Lower lobe of right lung (tissue), 2 donors: ENCODE measurements at regions not wholly inside any gene's neighbourhood (a gene's known extent, or its start where the extent isn't known, plus 50 kb on each side); places are given as distances from the start of the nearest gene placed in this dataset.

Experiments used
- ATAC-seq, 2 donors: fragments of 200-7000 bp; cut with Tn5 transposase; one replicate each; pipeline ENCODE4 v1.9.1; 2020 to 2022; ENCODE audit warnings: mild to moderate bottlenecking in 2 of 2, moderate library complexity in 2 of 2
- DNase-seq: peaks from one replicate; pipeline ENCODE4 v3.0.0-alpha.2; 2020
- H3K27ac ChIP-seq: fragments of 200-600 bp; one replicate; pipeline ENCODE4 v1.8.0; 2022
- H3K27me3 ChIP-seq: fragments of 200-600 bp; one replicate; pipeline ENCODE4 v1.8.0; 2022; ENCODE audit warnings: low read depth
- H3K36me3 ChIP-seq: fragments of 200-600 bp; one replicate; pipeline ENCODE4 v1.8.0; 2022; ENCODE audit warnings: mild to moderate bottlenecking
- H3K4me1 ChIP-seq: fragments of 200-600 bp; one replicate; pipeline ENCODE4 v1.8.0; 2022
- H3K4me3 ChIP-seq: fragments of 200-600 bp; one replicate; pipeline ENCODE4 v1.8.0; 2022; ENCODE audit warnings: mild to moderate bottlenecking
- H3K9me3 ChIP-seq: fragments of 200-600 bp; one replicate; pipeline ENCODE4 v1.8.0; 2022
- CTCF ChIP-seq: fragments of 200-600 bp; IDR thresholded peaks from one replicate; pipeline ENCODE4 v1.8.0; 2022; ENCODE audit warnings: antibody characterized with exemption, mild to moderate bottlenecking
- intact Hi-C: fragments of 100-400 bp; cut with DNase I; formaldehyde crosslinking; loops from one replicate; pipeline ENCODE4 v1.11.0; 2022
- donor health status: DM: no; HTN: yes; CAD: no; lungs with severe emphysema.

GRCh38 chr11:29268733-29269132 lies 748.1 kb downstream of the KCNA4 start:
- DNase-seq (no peak), ATAC-seq (no peak)
- no peak for TF ChIP-seq CTCF
- H3K4me3 ChIP-seq = no peak overlapping the region
- H3K4me1 ChIP-seq = no peaks in the 10 kb centered on the region
- intact Hi-C loops = no loop called here
- no peak overlapping the region for H3K27ac ChIP-seq
- H3K27me3 ChIP-seq = no peaks in the 10 kb centered on the region
- H3K36me3 ChIP-seq = no peaks in the 10 kb centered on the region
- H3K9me3 ChIP-seq = no peaks in the 10 kb centered on the region

DNA sequence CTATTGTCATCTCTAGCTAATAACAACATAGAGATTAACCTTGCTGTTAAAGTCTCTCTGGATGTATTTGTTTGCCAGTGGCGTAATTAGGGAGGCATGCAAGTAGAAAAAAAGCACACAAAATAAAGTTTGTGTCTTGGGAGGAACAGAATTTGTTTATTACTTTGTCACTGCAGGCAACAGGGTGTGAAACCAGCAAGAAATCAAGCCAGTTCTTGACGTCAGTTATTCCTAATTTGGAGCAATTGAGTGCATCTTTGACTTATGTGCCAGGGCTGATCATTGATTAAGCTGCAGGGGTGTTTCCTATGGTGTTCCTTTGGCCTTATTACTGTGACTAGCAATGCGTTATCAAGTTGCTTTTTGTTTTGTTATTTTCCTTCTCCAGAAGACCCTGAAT lies 751.0 kb downstream of the KCNA4 start:
- no peak overlapping the region for H3K27ac ChIP-seq
- no peak overlapping the region for H3K4me3 ChIP-seq
- H3K36me3 ChIP-seq = no peaks in the 10 kb centered on the region
- H3K27me3 ChIP-seq = no peaks in the 10 kb centered on the region
- no peak for TF ChIP-seq CTCF
- intact Hi-C loops = no loop called here
- no peaks in the 10 kb centered on the region for H3K4me1 ChIP-seq
- DNase-seq = no peak
- H3K9me3 ChIP-seq = no peaks in the 10 kb centered on the region
- no peak for ATAC-seq

GRCh38 chr11:29265381-29265780 lies 751.4 kb downstream of the KCNA4 start:
- no peak for ATAC-seq
- intact Hi-C loops = no loop called here
- no peak overlapping the region for H3K4me3 ChIP-seq

GRCh38 chr11:29263971-29264682 lies 752.7 kb downstream of the KCNA4 start:
- no peaks in the 10 kb centered on the region for H3K9me3 ChIP-seq
- H3K4me3 ChIP-seq = no peak overlapping the region
- H3K27ac ChIP-seq = no peak overlapping the region
- intact Hi-C loops = no loop called here
- H3K36me3 ChIP-seq = no peaks in the 10 kb centered on the region
- peak in 1 of 2 donors; percentile 81 for ATAC-seq
- H3K4me1 ChIP-seq = no peaks in the 10 kb centered on the region
- no peaks in the 10 kb centered on the region for H3K27me3 ChIP-seq
- no peak for DNase-seq
- no peak for TF ChIP-seq CTCF

More at GRCh38 chr11:29265381-29265780, 751.4 kb downstream of the KCNA4 start:
- no peaks in the 10 kb centered on the region for H3K36me3 ChIP-seq
- H3K4me1 ChIP-seq = no peaks in the 10 kb centered on the region
- no peaks in the 10 kb centered on the region for H3K9me3 ChIP-seq
- no peak overlapping the region for H3K27ac ChIP-seq
- no peak for TF ChIP-seq CTCF
- DNase-seq = no peak
- H3K27me3 ChIP-seq = no peaks in the 10 kb centered on the region

- ATAC-seq = no peak
- Histone ChIP-seq H3K9me3 (no peaks in the 10 kb centered on the region), H3K4me3 (no peak overlapping the region), H3K36me3 (no peaks in the 10 kb centered on the region), H3K4me1 (no peaks in the 10 kb centered on the region), H3K27ac (no peak overlapping the region), H3K27me3 (no peaks in the 10 kb centered on the region)
- no peak for TF ChIP-seq CTCF
- intact Hi-C loops = no loop called here
- DNase-seq = no peak
These were observed 755.0 kb downstream of the KCNA4 start for GRCh38 chr11:29261831-29262230.
